ENCODE measurements at regions not wholly inside any gene's neighbourhood (a gene's known extent, or its start where the extent isn't known, plus 50 kb on each side); places are given as distances from the start of the nearest gene placed in this dataset.

GRCh38 chr18:51614967-51615571 lies 417.6 kb upstream of the MEX3C start:
- TF ChIP-seq TAF1 (IDR thresholded peaks at IDR 0.05; ENCODE audit: borderline replicate concordance, insufficient read depth, low read length) (no peak), REST (IDR thresholded peaks at IDR 0.05; ENCODE audit: insufficient read depth in 1 of 2, low read depth in 2 of 2, low read length in 2 of 2) (no peak), FOXP2 (optimal IDR thresholded peaks at IDR 0.05; ENCODE audit: borderline replicate concordance, extremely low read depth, extremely low read length, insufficient read depth) (no peak), POLR2AphosphoS5 (IDR thresholded peaks at IDR 0.05; ENCODE audit: low read depth, low read length) (no peak), SIN3A (IDR thresholded peaks at IDR 0.05; ENCODE audit: borderline replicate concordance, insufficient read depth, low read length) (no peak)

- TF ChIP-seq FOXP2 (optimal IDR thresholded peaks at IDR 0.05; ENCODE audit: borderline replicate concordance, extremely low read depth, extremely low read length, insufficient read depth): no peak
- no peak for TF ChIP-seq REST (IDR thresholded peaks at IDR 0.05; ENCODE audit: insufficient read depth in 1 of 2, low read depth in 2 of 2, low read length in 2 of 2)
- no peak for TF ChIP-seq SIN3A (IDR thresholded peaks at IDR 0.05; ENCODE audit: borderline replicate concordance, insufficient read depth, low read length)
- TF ChIP-seq TAF1 (IDR thresholded peaks at IDR 0.05; ENCODE audit: borderline replicate concordance, insufficient read depth, low read length): no peak
- TF ChIP-seq POLR2AphosphoS5 (IDR thresholded peaks at IDR 0.05; ENCODE audit: low read depth, low read length): no peak
Measured at GRCh38 chr18:51617167-51617566, 419.7 kb upstream of the MEX3C start.

- TF ChIP-seq SIN3A (IDR thresholded peaks at IDR 0.05; ENCODE audit: borderline replicate concordance, insufficient read depth, low read length): no peak
- TF ChIP-seq FOXP2 (optimal IDR thresholded peaks at IDR 0.05; ENCODE audit: borderline replicate concordance, extremely low read depth, extremely low read length, insufficient read depth): no peak
- no peak for TF ChIP-seq TAF1 (IDR thresholded peaks at IDR 0.05; ENCODE audit: borderline replicate concordance, insufficient read depth, low read length)
Measured at GRCh38 chr18:51617572-51618260, 420.2 kb upstream of the MEX3C start.

- TF ChIP-seq SIN3A (IDR thresholded peaks at IDR 0.05; ENCODE audit: borderline replicate concordance, insufficient read depth, low read length) (no peak), POLR2AphosphoS5 (IDR thresholded peaks at IDR 0.05; ENCODE audit: low read depth, low read length) (no peak), REST (IDR thresholded peaks at IDR 0.05; ENCODE audit: insufficient read depth in 1 of 2, low read depth in 2 of 2, low read length in 2 of 2) (no peak), TAF1 (IDR thresholded peaks at IDR 0.05; ENCODE audit: borderline replicate concordance, insufficient read depth, low read length) (no peak), FOXP2 (optimal IDR thresholded peaks at IDR 0.05; ENCODE audit: borderline replicate concordance, extremely low read depth, extremely low read length, insufficient read depth) (no peak)
Measured at GRCh38 chr18:51619283-51619682, 421.8 kb upstream of the MEX3C start.

GRCh38 chr18:51621113-51621863 lies 423.8 kb upstream of the MEX3C start:
- no peak for TF ChIP-seq TAF1 (IDR thresholded peaks at IDR 0.05; ENCODE audit: borderline replicate concordance, insufficient read depth, low read length)
- no peak for TF ChIP-seq FOXP2 (optimal IDR thresholded peaks at IDR 0.05; ENCODE audit: borderline replicate concordance, extremely low read depth, extremely low read length, insufficient read depth)
- TF ChIP-seq SIN3A (IDR thresholded peaks at IDR 0.05; ENCODE audit: borderline replicate concordance, insufficient read depth, low read length): no peak
- TF ChIP-seq REST (IDR thresholded peaks at IDR 0.05; ENCODE audit: insufficient read depth in 1 of 2, low read depth in 2 of 2, low read length in 2 of 2): no peak

Measured in PFSK-1 (cell line).